ENCODE measurements at regions not wholly inside any gene's neighbourhood (a gene's known extent, or its start where the extent isn't known, plus 50 kb on each side); places are given as distances from the start of the nearest gene placed in this dataset.

DNA sequence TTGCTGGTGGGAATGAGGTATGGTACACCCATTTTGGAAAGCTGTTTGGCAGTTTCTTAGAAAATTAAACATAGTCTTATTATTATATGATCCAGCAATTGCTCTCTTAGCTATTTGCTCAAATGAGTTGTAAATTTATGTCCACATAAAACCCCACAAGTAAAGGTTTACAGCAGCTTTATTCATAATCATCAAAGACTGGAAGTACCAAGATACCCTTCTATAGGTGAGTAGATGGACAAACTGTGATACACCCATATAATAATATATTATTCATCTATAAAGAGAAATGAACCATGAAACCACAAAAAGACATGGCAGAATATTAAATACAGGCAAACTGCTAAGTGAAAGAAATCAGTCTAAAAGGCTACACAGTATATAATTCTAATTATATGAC lies 344.7 kb upstream of the CDIN1 start:
- DNase-seq (ENCODE audit: extremely low read depth, insufficient read length): no peak
- H3K36me3 ChIP-seq (ENCODE audit: control insufficient read depth, insufficient read depth, low read length): no peaks in the 10 kb centered on the region
- no peak for TF ChIP-seq CTCF (IDR thresholded peaks at IDR 0.05; ENCODE audit: insufficient read depth, low read length, poor library complexity, severe bottlenecking)

GRCh38 chr15:36235173-36235572 lies 344.3 kb upstream of the CDIN1 start:
- Histone ChIP-seq H3K4me3 (replicated peaks; ENCODE audit: low read depth, low read length) (no peak overlapping the region), H3K36me3 (ENCODE audit: control insufficient read depth, insufficient read depth, low read length) (no peaks in the 10 kb centered on the region), H3K27me3 (replicated peaks; ENCODE audit: control insufficient read depth, insufficient read depth, low read length) (no peaks in the 10 kb centered on the region)
- TF ChIP-seq CTCF (IDR thresholded peaks at IDR 0.05; ENCODE audit: insufficient read depth, low read length, poor library complexity, severe bottlenecking): no peak
- DNase-seq (ENCODE audit: extremely low read depth, insufficient read length): no peak

More for the DNA sequence above, 344.7 kb upstream of the CDIN1 start:
- Histone ChIP-seq H3K4me3 (replicated peaks; ENCODE audit: low read depth, low read length) (no peak overlapping the region), H3K27me3 (replicated peaks; ENCODE audit: control insufficient read depth, insufficient read depth, low read length) (no peaks in the 10 kb centered on the region)

GRCh38 chr15:36239509-36239908 lies 339.9 kb upstream of the CDIN1 start:
- Histone ChIP-seq H3K4me3 (replicated peaks; ENCODE audit: low read depth, low read length) (no peak overlapping the region), H3K36me3 (ENCODE audit: control insufficient read depth, insufficient read depth, low read length) (no peaks in the 10 kb centered on the region), H3K27me3 (replicated peaks; ENCODE audit: control insufficient read depth, insufficient read depth, low read length) (no peaks in the 10 kb centered on the region)
- no peak for TF ChIP-seq CTCF (IDR thresholded peaks at IDR 0.05; ENCODE audit: insufficient read depth, low read length, poor library complexity, severe bottlenecking)
- DNase-seq (ENCODE audit: extremely low read depth, insufficient read length): no peak

GRCh38 chr15:36251450-36251849 lies 328.0 kb upstream of the CDIN1 start:
- Histone ChIP-seq H3K27me3 (replicated peaks; ENCODE audit: control insufficient read depth, insufficient read depth, low read length) (no peaks in the 10 kb centered on the region), H3K36me3 (ENCODE audit: control insufficient read depth, insufficient read depth, low read length) (no peaks in the 10 kb centered on the region), H3K4me3 (replicated peaks; ENCODE audit: low read depth, low read length) (no peak overlapping the region)
- no peak for DNase-seq (ENCODE audit: extremely low read depth, insufficient read length)
- TF ChIP-seq CTCF (IDR thresholded peaks at IDR 0.05; ENCODE audit: insufficient read depth, low read length, poor library complexity, severe bottlenecking): no peak

GRCh38 chr15:36252146-36252711 lies 327.2 kb upstream of the CDIN1 start:
- H3K27me3 ChIP-seq (replicated peaks; ENCODE audit: control insufficient read depth, insufficient read depth, low read length): no peaks in the 10 kb centered on the region
- H3K36me3 ChIP-seq (ENCODE audit: control insufficient read depth, insufficient read depth, low read length): no peaks in the 10 kb centered on the region
- no peak for TF ChIP-seq CTCF (IDR thresholded peaks at IDR 0.05; ENCODE audit: insufficient read depth, low read length, poor library complexity, severe bottlenecking)
- no peak for DNase-seq (ENCODE audit: extremely low read depth, insufficient read length)
- H3K4me3 ChIP-seq (replicated peaks; ENCODE audit: low read depth, low read length): no peak overlapping the region

DNA sequence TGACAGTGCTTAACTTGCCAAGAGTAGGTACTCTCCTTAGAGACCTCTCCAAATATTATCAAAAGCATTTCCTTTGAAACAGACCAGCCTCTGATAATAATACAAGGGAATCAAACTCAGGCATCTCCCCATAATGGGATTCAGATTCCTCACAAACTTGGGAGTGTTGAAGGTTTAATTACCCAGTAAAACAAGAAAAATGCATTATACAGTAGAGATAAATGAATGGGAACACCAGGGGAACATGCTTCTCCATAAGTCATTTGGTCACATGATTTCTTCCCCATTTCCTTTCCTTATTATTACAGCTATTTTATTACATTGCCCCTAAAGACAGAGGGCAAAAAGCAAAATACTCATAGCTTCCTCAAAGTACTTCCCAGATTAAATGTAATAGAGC lies 325.0 kb upstream of the CDIN1 start:
- Histone ChIP-seq H3K4me3 (replicated peaks; ENCODE audit: low read depth, low read length) (no peak overlapping the region), H3K27me3 (replicated peaks; ENCODE audit: control insufficient read depth, insufficient read depth, low read length) (no peaks in the 10 kb centered on the region), H3K36me3 (ENCODE audit: control insufficient read depth, insufficient read depth, low read length) (no peaks in the 10 kb centered on the region)
- no peak for DNase-seq (ENCODE audit: extremely low read depth, insufficient read length)
- no peak for TF ChIP-seq CTCF (IDR thresholded peaks at IDR 0.05; ENCODE audit: insufficient read depth, low read length, poor library complexity, severe bottlenecking)
